Neural crest cell (in vitro differentiated cells): ENCODE measurements at regions not wholly inside any gene's neighbourhood (a gene's known extent, or its start where the extent isn't known, plus 50 kb on each side); places are given as distances from the start of the nearest gene placed in this dataset.

Experiments used
- DNase-seq: peaks from one replicate; pipeline ENCODE4 v3.0.0; 2021; ENCODE audit warnings: low read depth, mixed read lengths, low spot score
- H3K27ac Mint-ChIP-seq: one replicate; pipeline ENCODE4 v1.8.0; 2021; ENCODE audit warnings: mild to moderate bottlenecking, mixed read lengths; ENCODE audit not compliant: unreplicated experiment
- H3K27me3 Mint-ChIP-seq: 2 replicates; pipeline ENCODE4 v1.8.0; 2021; ENCODE audit warnings: low read depth, mild to moderate bottlenecking, mixed read lengths
- H3K36me3 Mint-ChIP-seq: 2 replicates; pipeline ENCODE4 v1.8.0; 2021; ENCODE audit warnings: low read depth, mild to moderate bottlenecking, mixed read lengths
- H3K4me1 Mint-ChIP-seq: 2 replicates; pipeline ENCODE4 v1.8.0; 2021; ENCODE audit warnings: mixed read lengths
- H3K4me3 Mint-ChIP-seq: one replicate; pipeline ENCODE4 v1.8.0; 2021; ENCODE audit warnings: mild to moderate bottlenecking, mixed read lengths
- H3K9me3 Mint-ChIP-seq: 2 replicates; pipeline ENCODE4 v1.8.0; 2021; ENCODE audit warnings: mixed read lengths
- CTCF ChIP-seq: fragments of 200-600 bp; sonication (generic); conservative IDR thresholded peaks from 2 replicates; pipeline ENCODE4 v1.5.0; 2021; ENCODE audit warnings: antibody characterized with exemption, mild to moderate bottlenecking

DNA sequence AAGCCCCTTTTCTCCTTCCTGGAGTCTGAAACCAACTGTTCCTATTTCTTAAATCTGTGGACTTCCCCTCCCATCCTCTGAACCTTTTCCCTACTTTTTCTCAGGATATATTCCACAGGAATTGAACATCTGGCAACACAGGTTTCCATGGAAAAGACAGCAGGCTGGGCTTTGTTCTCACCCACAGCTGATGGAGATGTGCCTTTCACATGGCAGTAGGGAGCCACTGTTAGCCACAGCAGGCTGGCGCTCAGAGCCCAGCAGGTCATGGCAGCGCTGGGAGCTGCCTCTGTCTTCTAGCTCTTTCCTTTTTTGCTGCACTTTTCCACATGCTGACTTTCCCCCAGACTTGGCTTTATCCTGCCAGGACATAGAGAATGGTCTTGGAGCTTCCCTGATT, 116.4 kb upstream of the NLRP1 start:
- peaks cover 36% of the 10 kb centered on the region for H3K4me1 Mint-ChIP-seq
- peaks cover 9% of the 10 kb centered on the region for H3K9me3 Mint-ChIP-seq
- H3K27ac Mint-ChIP-seq: no peak overlapping the region
- peaks cover 8% of the 10 kb centered on the region for H3K27me3 Mint-ChIP-seq
- H3K36me3 Mint-ChIP-seq: no peaks in the 10 kb centered on the region
- no peak overlapping the region for H3K4me3 Mint-ChIP-seq
- TF ChIP-seq CTCF: no peak
- no peak for DNase-seq

DNA sequence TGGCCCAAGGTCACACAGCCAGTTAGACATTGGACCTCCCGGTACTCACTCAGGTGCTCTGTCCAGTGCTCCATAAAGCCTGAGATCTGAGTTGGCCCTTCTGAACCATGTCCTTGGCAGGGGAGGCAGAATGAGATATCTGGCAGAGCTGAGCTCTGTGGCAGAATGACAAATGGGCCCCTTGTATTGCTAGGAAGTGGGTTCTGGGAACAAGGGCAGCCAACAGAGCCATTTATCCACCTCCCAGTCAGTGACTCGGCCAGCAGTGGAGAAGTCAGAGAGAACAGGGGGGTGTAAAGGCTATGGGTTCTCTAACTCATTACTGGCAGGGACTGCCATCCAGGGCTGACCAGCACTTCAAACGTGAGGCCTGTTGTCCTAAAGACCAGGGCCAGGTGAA, 117.1 kb upstream of the NLRP1 start:
- Mint-ChIP-seq H3K27ac (no peak overlapping the region), H3K4me3 (no peak overlapping the region), H3K36me3 (no peaks in the 10 kb centered on the region), H3K9me3 (peaks cover 9% of the 10 kb centered on the region), H3K27me3 (peaks cover 8% of the 10 kb centered on the region), H3K4me1 (peaks cover 38% of the 10 kb centered on the region)
- no peak for DNase-seq
- no peak for TF ChIP-seq CTCF

GRCh38 chr17:5702951-5703510, 118.7 kb upstream of the NLRP1 start:
- TF ChIP-seq CTCF: no peak
- Mint-ChIP-seq H3K4me1 (peaks cover 44% of the 10 kb centered on the region), H3K9me3 (peaks cover 9% of the 10 kb centered on the region), H3K27me3 (peaks cover 8% of the 10 kb centered on the region), H3K27ac (peak overlapping the region; percentile 38), H3K36me3 (no peaks in the 10 kb centered on the region), H3K4me3 (no peak overlapping the region)
- DNase-seq: no peak

DNA sequence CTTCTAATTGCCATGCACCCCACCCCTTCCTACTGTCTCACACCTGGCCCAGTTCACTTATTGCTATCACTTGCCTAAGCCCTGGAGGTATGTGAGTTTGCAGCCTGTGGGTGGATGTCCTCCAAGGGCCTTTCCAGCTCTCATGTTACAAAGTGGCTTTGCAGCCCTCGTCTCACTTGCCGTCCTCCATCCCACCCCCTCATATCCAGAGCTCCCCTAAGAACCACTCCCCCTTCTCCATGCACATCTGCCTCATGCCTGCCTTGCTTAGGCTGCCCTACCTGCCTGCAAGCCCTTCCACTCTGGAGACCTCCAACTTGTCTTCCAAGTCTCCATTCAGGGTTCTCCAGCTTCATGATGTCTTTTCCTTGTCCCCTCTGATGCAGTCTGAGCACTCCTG, 119.4 kb upstream of the NLRP1 start:
- no peak for DNase-seq
- Mint-ChIP-seq H3K4me3 (no peak overlapping the region), H3K27ac (no peak overlapping the region), H3K27me3 (peaks cover 6% of the 10 kb centered on the region), H3K9me3 (peaks cover 7% of the 10 kb centered on the region), H3K4me1 (peaks cover 44% of the 10 kb centered on the region), H3K36me3 (no peaks in the 10 kb centered on the region)
- no peak for TF ChIP-seq CTCF

GRCh38 chr17:5705081-5705875, 121.0 kb upstream of the NLRP1 start:
- H3K4me1 Mint-ChIP-seq: peaks cover 39% of the 10 kb centered on the region
- peaks cover under 1% of the 10 kb centered on the region for H3K27me3 Mint-ChIP-seq
- no peak overlapping the region for H3K4me3 Mint-ChIP-seq
- TF ChIP-seq CTCF: peak; percentile 53
- H3K9me3 Mint-ChIP-seq: peaks cover 3% of the 10 kb centered on the region
- DNase-seq: peak; percentile 49
- H3K36me3 Mint-ChIP-seq: no peaks in the 10 kb centered on the region
- peak overlapping the region; percentile 67 for H3K27ac Mint-ChIP-seq
